ENCODE measurements at regions not wholly inside any gene's neighbourhood (a gene's known extent, or its start where the extent isn't known, plus 50 kb on each side); places are given as distances from the start of the nearest gene placed in this dataset.

DNA sequence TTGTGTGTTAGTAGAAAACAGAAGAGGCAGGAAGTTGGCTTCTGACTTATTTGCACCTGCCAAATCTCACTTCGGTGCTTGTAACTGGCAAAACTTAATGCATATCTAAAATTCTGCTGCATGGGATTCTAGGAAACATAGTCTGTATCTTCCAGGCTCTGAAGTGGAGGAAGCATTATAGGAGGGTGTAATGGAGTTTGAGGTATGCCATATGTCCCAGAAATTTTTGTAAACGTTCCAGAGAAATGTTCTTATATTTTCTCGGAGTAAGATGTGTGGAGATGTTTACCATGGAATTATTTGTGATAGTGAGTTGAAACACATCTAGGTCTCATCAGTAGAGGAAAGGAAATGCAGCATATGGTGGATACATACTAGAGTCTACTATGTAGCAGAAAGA is 1329.0 kb upstream of the NUDT12 start:
- TF ChIP-seq CTCF (IDR thresholded peaks at IDR 0.05; ENCODE audit: insufficient read depth, low read depth, low read length) (no peak), EZH2 (IDR thresholded peaks at IDR 0.05; ENCODE audit: insufficient read depth, low read length) (no peak)

All from astrocyte (in vitro differentiated cells and primary cell).